GM21786 (cell line): ENCODE measurements at regions not wholly inside any gene's neighbourhood (a gene's known extent, or its start where the extent isn't known, plus 50 kb on each side); places are given as distances from the start of the nearest gene placed in this dataset.
"Not testable (repeated sequence)": the region's sequence is repeated elsewhere in the genome, so short reads cannot be mapped to it uniquely, and the experiment has no call there.

Source experiments
- ATAC-seq: cut with Tn5 transposase; IDR thresholded peaks from one replicate; pipeline ENCODE4 v1.9.1; 2021; ENCODE audit not compliant: unreplicated experiment

GRCh38 chr13:44815623-44816022 is 173.6 kb downstream of the NUFIP1 start:
- ATAC-seq, result no peak

DNA sequence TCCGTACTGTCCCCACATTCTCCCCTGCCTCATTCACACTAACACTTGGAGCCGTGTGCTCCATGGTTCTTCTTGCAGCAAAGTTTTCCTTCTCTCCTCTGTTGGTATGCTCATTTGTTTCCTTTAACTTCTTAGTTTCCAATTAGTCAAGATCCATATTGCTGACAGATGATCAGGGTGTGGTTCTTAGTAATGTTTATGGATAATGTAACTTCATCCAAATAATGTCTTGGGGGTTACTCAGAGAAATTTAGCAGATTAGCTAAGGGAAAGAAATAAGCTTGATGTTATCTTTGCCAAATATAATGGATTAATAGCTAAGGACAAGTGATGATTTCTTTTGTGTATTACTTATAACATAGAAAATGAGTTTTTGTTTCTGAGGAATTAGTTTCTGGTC is 174.4 kb downstream of the NUFIP1 start:
- no peak for ATAC-seq

GRCh38 chr13:44814161-44814560 is 175.1 kb downstream of the NUFIP1 start:
- ATAC-seq, result no peak

GRCh38 chr13:44812818-44813217 is 176.5 kb downstream of the NUFIP1 start:
- ATAC-seq, result no peak

DNA sequence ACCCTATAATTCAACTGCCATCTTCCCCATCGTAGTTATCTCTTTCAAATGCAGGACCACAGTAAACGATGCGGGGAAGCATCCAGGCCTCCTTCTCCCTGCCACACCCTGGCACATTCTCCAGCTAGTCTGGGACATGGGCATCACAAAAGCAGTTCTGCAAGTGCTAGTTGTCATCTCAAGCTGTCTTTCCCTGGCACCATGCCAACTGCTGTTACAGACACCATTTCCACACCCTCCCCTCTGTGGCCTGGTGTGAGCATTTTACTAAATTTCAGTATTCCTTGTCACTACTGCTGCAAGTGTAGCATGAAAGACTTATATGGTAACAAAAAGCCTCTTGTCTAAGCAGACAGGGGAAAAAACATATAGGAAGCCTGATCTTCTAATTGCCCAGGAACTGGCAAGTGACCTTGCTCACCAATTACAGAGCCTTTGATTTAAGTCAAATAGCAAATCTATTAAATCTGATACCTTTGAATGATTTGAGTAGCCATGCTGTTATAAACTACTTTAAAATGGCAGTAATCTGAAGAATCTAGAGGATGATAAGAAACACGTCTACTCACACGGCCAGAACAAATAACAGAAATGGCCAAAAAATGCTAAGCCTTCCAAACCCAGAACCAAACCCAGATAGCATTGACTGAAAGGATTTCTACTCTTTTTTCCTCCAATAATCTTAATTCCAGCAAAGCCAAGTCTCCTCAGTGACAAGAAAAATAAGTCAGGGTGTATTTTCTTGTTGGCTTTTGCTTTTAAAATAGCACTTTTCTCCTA is 179.0 kb downstream of the NUFIP1 start:
- no peak for ATAC-seq

GRCh38 chr13:44809190-44809589 is 180.1 kb downstream of the NUFIP1 start:
- ATAC-seq, result no peak

DNA sequence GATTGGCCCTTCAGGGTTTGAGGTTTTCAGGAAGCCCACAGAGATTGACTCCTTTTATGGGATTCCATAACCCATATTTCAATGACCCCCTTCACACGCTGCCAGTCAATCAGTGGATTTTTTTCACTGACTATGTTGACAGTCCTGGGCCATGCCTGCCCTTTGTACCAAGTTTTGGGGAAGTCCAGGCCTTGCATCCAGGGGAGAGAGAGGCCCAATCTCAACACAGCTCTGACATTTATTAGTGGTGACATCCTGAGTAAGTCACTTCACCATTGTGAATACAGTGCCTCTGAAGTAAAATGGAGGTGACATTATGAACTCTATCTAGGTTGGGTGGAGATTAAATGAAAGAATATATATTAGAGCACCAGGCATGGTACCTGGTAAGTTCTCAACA is 181.1 kb downstream of the NUFIP1 start:
- ATAC-seq, result no peak

- ATAC-seq, result no peak
Observed at GRCh38 chr13:44807449-44808034, 181.7 kb downstream of the NUFIP1 start.

DNA sequence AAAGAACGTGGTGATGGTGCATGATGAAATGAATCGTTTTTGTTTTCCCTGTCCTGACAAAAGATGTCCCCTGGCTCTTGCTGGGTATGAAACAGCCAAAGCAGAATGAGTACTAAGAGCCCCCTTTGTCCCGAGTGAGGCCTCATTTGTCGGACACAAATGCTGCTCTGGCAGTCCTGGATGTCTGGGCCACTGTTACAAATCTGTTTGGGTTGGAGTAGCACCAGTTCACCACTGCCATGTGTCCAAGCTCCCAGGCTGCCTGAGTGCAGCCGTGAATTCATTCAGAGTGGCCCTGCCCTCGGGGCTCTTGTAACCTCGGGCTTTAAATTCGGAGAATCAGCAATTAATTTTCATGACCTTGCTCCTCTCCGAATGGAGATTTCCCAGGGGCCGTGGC is 182.4 kb downstream of the NUFIP1 start:
- ATAC-seq, result no peak

DNA sequence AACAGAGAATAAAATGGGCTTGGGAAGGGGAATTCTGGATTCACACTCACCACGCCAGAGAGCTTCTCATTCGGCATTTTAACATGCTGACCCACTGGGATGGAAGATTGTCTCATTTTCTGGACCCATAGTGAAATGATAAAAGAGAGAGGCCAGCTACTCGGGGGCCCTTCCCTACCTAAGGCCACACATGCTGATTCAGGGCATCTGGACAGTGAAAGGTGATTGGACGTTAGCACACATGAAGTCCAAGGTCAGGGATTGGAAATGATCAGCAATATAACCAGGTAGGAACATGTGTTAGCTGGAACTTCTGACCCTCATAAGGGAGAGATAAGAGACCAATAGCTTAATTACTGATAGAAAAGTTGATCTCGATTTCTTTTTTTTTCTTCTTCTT is 183.7 kb downstream of the NUFIP1 start:
- no peak for ATAC-seq

GRCh38 chr13:44803390-44803789 is 185.9 kb downstream of the NUFIP1 start:
- ATAC-seq, result no peak

- no peak for ATAC-seq
Observed at GRCh38 chr13:44802491-44802890, 186.8 kb downstream of the NUFIP1 start.

DNA sequence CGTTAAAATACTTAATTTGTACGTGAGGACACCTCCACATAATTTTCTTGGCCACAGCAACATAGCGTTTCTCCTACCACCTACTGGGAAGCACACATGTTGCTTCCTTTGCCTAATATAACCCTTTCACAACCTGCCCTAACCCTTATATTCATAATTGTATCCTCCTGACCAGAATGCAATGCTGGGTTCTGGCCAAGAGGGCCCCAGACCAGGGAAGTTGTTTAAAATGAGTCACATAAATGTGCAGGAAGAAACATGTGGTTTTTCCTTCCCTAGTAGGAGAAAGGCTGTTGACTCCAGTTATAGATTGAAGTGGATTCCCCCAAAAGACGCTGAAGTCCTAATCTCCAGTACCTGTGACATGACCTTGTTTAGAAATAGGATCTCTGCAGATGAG is 187.3 kb downstream of the NUFIP1 start:
- no peak for ATAC-seq

DNA sequence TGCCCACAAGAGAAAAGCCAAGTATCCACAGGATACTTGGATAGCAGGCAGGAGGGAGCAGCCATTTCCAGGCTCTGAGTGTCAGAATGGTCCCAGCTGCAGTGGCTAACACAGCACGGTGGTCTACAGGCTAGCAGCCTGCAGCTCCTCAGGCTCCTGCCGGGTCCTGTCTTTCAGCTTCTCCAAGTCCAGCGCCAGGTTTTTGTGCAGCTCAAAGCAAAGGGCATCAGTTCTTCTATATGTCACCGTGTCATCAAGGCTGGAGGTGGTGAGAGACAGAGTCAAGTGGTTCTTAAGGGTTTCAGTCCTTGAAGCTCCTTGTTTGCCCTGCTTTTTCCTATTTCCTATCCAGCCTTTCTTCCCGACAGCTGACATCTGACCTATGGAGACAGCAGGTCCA is 188.6 kb downstream of the NUFIP1 start:
- no peak for ATAC-seq

GRCh38 chr13:44797685-44798084 is 191.6 kb downstream of the NUFIP1 start:
- ATAC-seq, result no peak

DNA sequence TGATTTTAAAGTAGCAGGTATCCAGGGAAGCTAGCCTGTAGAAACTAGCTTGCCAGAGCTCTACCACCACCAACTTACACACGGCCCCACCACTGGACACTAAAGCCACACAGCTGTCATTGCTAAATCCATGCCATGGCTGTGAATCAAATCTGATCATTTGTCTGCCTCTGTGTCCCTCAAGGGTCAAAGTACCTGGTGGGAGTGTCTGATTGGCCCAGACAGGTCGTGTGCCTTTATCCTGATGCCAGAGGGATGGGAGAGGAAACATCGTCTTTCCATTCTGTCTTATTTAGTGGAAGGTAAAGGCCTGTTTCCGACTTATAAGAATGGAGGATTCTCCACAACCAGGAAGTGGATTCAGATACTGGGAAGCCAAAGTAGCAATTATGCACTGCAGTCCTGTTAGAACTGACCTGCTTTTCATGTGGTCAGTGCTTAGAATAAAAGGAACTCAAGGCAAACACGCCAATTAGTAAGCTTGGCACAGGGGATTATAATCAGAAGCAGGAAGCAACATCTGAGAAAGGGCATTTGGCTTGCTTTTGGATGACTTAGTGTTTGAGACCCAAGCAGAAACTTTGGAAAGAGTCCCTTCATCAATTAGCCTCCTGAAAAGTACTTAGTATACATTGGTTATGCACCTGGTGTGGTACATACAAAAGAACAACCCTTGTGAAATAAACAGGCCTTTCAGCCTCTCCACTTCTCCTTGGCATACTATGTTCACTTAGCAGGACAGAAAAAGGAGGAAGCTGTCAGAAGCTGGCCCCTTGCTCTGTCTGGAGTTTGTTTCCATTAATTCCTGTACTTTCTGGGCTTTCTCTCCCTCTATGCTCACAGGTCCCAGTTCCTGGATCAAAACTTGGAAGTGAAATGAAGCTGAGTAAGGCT is 192.4 kb downstream of the NUFIP1 start:
- ATAC-seq, result no peak

DNA sequence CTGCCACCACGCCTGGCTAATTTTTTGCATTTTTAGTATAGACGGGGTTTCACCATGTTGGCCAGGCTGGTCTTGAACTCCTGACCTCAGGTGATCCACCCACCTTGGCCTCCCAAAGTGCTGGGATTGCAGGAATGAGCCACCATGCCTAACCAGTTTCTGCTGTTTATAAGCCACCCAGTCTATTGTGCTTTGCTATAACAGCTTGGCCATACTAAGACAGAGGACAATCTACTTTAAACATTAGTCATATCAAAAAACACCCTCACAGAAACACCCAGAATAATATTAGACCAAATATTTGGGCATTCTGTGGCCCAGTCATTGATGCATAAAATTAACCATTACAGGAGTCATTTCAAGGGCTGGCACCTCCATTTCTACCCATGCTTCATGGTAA is 193.2 kb downstream of the NUFIP1 start:
- not testable (repeated sequence) for ATAC-seq

DNA sequence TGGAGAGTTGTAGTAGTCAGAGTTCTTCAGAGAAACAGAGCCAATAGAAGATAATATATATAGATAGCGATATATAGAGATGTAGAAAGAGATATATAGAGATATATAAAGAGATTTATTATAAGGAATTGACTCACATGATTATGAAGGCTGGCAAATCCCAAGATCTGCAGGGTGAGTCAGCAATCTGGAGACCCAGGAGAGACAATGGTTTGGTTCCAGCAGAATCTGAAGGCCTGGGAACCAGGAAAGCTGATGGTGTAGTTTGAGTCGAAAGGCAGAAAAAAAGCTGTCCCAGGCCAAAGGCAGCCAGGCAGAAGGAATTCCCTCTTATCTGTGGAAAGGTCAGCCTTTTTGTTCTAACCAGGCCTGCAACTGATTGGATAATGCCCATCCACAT is 194.1 kb downstream of the NUFIP1 start:
- no peak for ATAC-seq

GRCh38 chr13:44792096-44792495 is 197.2 kb downstream of the NUFIP1 start:
- no peak for ATAC-seq

- ATAC-seq, result no peak
Observed at GRCh38 chr13:44790289-44790688, 199.0 kb downstream of the NUFIP1 start.

- no peak for ATAC-seq
Observed at GRCh38 chr13:44787617-44788016, 201.7 kb downstream of the NUFIP1 start.

DNA sequence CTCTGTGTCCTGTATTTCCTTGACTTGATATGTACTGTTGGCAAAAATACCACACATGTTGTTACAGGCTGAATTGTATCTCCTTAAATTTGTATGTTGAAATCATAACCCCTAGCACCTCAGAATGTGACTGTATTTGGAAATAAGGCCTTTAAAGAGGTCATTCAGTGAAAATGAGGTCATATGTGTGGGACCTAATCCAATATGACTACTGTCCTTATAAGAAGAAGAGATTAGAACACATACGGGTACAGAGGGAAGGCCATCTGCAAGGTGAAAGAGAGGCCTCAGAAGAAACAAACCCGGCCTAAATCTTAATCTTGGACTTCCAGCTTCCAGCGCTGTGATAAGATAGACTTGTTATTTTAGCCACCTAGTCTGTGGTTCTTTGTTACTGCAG is 202.5 kb downstream of the NUFIP1 start:
- no peak for ATAC-seq
